ENCODE measurements at regions not wholly inside any gene's neighbourhood (a gene's known extent, or its start where the extent isn't known, plus 50 kb on each side); places are given as distances from the start of the nearest gene placed in this dataset.
"Not testable (repeated sequence)": the region's sequence is repeated elsewhere in the genome, so short reads cannot be mapped to it uniquely, and the experiment has no call there.

- H3K27ac ChIP-seq (ENCODE audit: low read length): no peak overlapping the region
- H3K4me1 ChIP-seq (ENCODE audit: control insufficient read depth, insufficient read depth, low read length): no peaks in the 10 kb centered on the region
- no peaks in the 10 kb centered on the region for H3K27me3 ChIP-seq (ENCODE audit: control insufficient read depth, insufficient read depth)
- 96% methylated on average over 4 of the region's 4 CpGs for whole genome bisulfite sequencing
- H3K4me3 ChIP-seq (ENCODE audit: low read length): no peak overlapping the region
- intact Hi-C loops (cut with DNase I): no loop called here
- ATAC-seq (no peak), DNase-seq (no peak)
- H3K9me3 ChIP-seq (ENCODE audit: control insufficient read depth, low read length): no peaks in the 10 kb centered on the region
These were observed 693.4 kb upstream of the SYT4 start for GRCh38 chr18:43970656-43971055.

- Histone ChIP-seq H3K27me3 (ENCODE audit: control insufficient read depth, insufficient read depth) (no peaks in the 10 kb centered on the region), H3K9me3 (ENCODE audit: control insufficient read depth, low read length) (no peaks in the 10 kb centered on the region), H3K4me3 (ENCODE audit: low read length) (no peak overlapping the region), H3K4me1 (ENCODE audit: control insufficient read depth, insufficient read depth, low read length) (no peaks in the 10 kb centered on the region), H3K27ac (ENCODE audit: low read length) (no peak overlapping the region)
- DNase-seq (no peak), ATAC-seq (no peak)
- intact Hi-C loops (cut with DNase I): no loop called here
- 76% methylated on average over 4 of the region's 4 CpGs for WGBS
These were observed 700.9 kb upstream of the SYT4 start for GRCh38 chr18:43978174-43978573.

- H3K9me3 ChIP-seq (ENCODE audit: control insufficient read depth, low read length): no peaks in the 10 kb centered on the region
- 85% methylated on average over 4 of the region's 4 CpGs for WGBS
- H3K27me3 ChIP-seq (ENCODE audit: control insufficient read depth, insufficient read depth): no peaks in the 10 kb centered on the region
- intact Hi-C loops (cut with DNase I): no loop called here
- no peak for ATAC-seq
- H3K4me1 ChIP-seq (ENCODE audit: control insufficient read depth, insufficient read depth, low read length): no peaks in the 10 kb centered on the region
- H3K27ac ChIP-seq (ENCODE audit: low read length): no peak overlapping the region
- DNase-seq: no peak
- H3K4me3 ChIP-seq (ENCODE audit: low read length): no peak overlapping the region
These were observed 698.1 kb upstream of the SETBP1 start for GRCh38 chr18:43982582-43982981.

GRCh38 chr18:43987061-43987460 is 693.6 kb upstream of the SETBP1 start:
- not testable (repeated sequence) for H3K27ac ChIP-seq (ENCODE audit: low read length)
- WGBS: 79% methylated on average over 4 of the region's 4 CpGs

GRCh38 chr18:43992741-43993140 is 687.9 kb upstream of the SETBP1 start:
- Histone ChIP-seq H3K4me3 (ENCODE audit: low read length) (no peak overlapping the region), H3K27ac (ENCODE audit: low read length) (no peak overlapping the region), H3K27me3 (ENCODE audit: control insufficient read depth, insufficient read depth) (no peaks in the 10 kb centered on the region), H3K4me1 (ENCODE audit: control insufficient read depth, insufficient read depth, low read length) (no peaks in the 10 kb centered on the region), H3K9me3 (ENCODE audit: control insufficient read depth, low read length) (no peaks in the 10 kb centered on the region)
- DNase-seq (no peak), ATAC-seq (no peak)
- 40% methylated on average over 1 of the region's 1 CpG for WGBS
- intact Hi-C loops (cut with DNase I): no loop called here

More at GRCh38 chr18:43987061-43987460, 693.6 kb upstream of the SETBP1 start:
- H3K4me3 ChIP-seq (ENCODE audit: low read length); H3K27me3 ChIP-seq (ENCODE audit: control insufficient read depth, insufficient read depth); ATAC-seq; DNase-seq; intact Hi-C loops (cut with DNase I); H3K4me1 ChIP-seq (ENCODE audit: control insufficient read depth, insufficient read depth, low read length); H3K9me3 ChIP-seq (ENCODE audit: control insufficient read depth, low read length): not testable (repeated sequence)

GRCh38 chr18:43994381-43994780 is 686.3 kb upstream of the SETBP1 start:
- Histone ChIP-seq H3K27ac (ENCODE audit: low read length) (no peak overlapping the region), H3K27me3 (ENCODE audit: control insufficient read depth, insufficient read depth) (no peaks in the 10 kb centered on the region), H3K9me3 (ENCODE audit: control insufficient read depth, low read length) (no peaks in the 10 kb centered on the region), H3K4me1 (ENCODE audit: control insufficient read depth, insufficient read depth, low read length) (no peaks in the 10 kb centered on the region), H3K4me3 (ENCODE audit: low read length) (no peak overlapping the region)
- ATAC-seq: no peak
- WGBS: 80% methylated on average over 4 of the region's 4 CpGs
- no peak for DNase-seq
- intact Hi-C loops (cut with DNase I): no loop called here

GRCh38 chr18:44013871-44014270 is 666.8 kb upstream of the SETBP1 start:
- no peak overlapping the region for H3K4me3 ChIP-seq (ENCODE audit: low read length)
- H3K27me3 ChIP-seq (ENCODE audit: control insufficient read depth, insufficient read depth): no peaks in the 10 kb centered on the region
- 78% methylated on average over 2 of the region's 2 CpGs for WGBS
- intact Hi-C loops (cut with DNase I): no loop called here
- H3K27ac ChIP-seq (ENCODE audit: low read length): no peak overlapping the region
- no peaks in the 10 kb centered on the region for H3K4me1 ChIP-seq (ENCODE audit: control insufficient read depth, insufficient read depth, low read length)
- no peaks in the 10 kb centered on the region for H3K9me3 ChIP-seq (ENCODE audit: control insufficient read depth, low read length)
- no peak for ATAC-seq
- DNase-seq: no peak

- ATAC-seq (no peak), DNase-seq (no peak)
- Histone ChIP-seq H3K4me3 (ENCODE audit: low read length) (no peak overlapping the region), H3K4me1 (ENCODE audit: control insufficient read depth, insufficient read depth, low read length) (no peaks in the 10 kb centered on the region), H3K9me3 (ENCODE audit: control insufficient read depth, low read length) (no peaks in the 10 kb centered on the region), H3K27ac (ENCODE audit: low read length) (no peak overlapping the region), H3K27me3 (ENCODE audit: control insufficient read depth, insufficient read depth) (no peaks in the 10 kb centered on the region)
- 55% methylated on average over 1 of the region's 1 CpG for WGBS
- intact Hi-C loops (cut with DNase I): no loop called here
These were observed 655.3 kb upstream of the SETBP1 start for GRCh38 chr18:44025421-44025820.

- WGBS: 78% methylated on average over 1 of the region's 1 CpG
- no peaks in the 10 kb centered on the region for H3K9me3 ChIP-seq (ENCODE audit: control insufficient read depth, low read length)
- H3K27ac ChIP-seq (ENCODE audit: low read length): no peak overlapping the region
- intact Hi-C loops (cut with DNase I): no loop called here
- H3K27me3 ChIP-seq (ENCODE audit: control insufficient read depth, insufficient read depth): no peaks in the 10 kb centered on the region
- H3K4me3 ChIP-seq (ENCODE audit: low read length): no peak overlapping the region
- no peak for ATAC-seq
- H3K4me1 ChIP-seq (ENCODE audit: control insufficient read depth, insufficient read depth, low read length): no peaks in the 10 kb centered on the region
- no peak for DNase-seq
These were observed 652.6 kb upstream of the SETBP1 start for GRCh38 chr18:44028109-44028508.

GRCh38 chr18:44031063-44031462 is 649.6 kb upstream of the SETBP1 start:
- ATAC-seq (no peak), DNase-seq (no peak)
- WGBS: 92% methylated on average over 2 of the region's 2 CpGs
- Histone ChIP-seq H3K4me3 (ENCODE audit: low read length) (no peak overlapping the region), H3K27ac (ENCODE audit: low read length) (no peak overlapping the region), H3K9me3 (ENCODE audit: control insufficient read depth, low read length) (no peaks in the 10 kb centered on the region), H3K4me1 (ENCODE audit: control insufficient read depth, insufficient read depth, low read length) (no peaks in the 10 kb centered on the region), H3K27me3 (ENCODE audit: control insufficient read depth, insufficient read depth) (no peaks in the 10 kb centered on the region)
- intact Hi-C loops (cut with DNase I): no loop called here

- WGBS: 77% methylated on average over 6 of the region's 6 CpGs
- Histone ChIP-seq H3K27ac (ENCODE audit: low read length) (no peak overlapping the region), H3K4me1 (ENCODE audit: control insufficient read depth, insufficient read depth, low read length) (no peaks in the 10 kb centered on the region), H3K27me3 (ENCODE audit: control insufficient read depth, insufficient read depth) (no peaks in the 10 kb centered on the region), H3K9me3 (ENCODE audit: control insufficient read depth, low read length) (no peaks in the 10 kb centered on the region), H3K4me3 (ENCODE audit: low read length) (no peak overlapping the region)
- intact Hi-C loops (cut with DNase I): no loop called here
- DNase-seq (no peak), ATAC-seq (no peak)
These were observed 647.5 kb upstream of the SETBP1 start for GRCh38 chr18:44033144-44033701.

- H3K9me3 ChIP-seq (ENCODE audit: control insufficient read depth, low read length): no peaks in the 10 kb centered on the region
- H3K4me1 ChIP-seq (ENCODE audit: control insufficient read depth, insufficient read depth, low read length): no peaks in the 10 kb centered on the region
- 46% methylated on average over 2 of the region's 2 CpGs for WGBS
- H3K27me3 ChIP-seq (ENCODE audit: control insufficient read depth, insufficient read depth): no peaks in the 10 kb centered on the region
- H3K4me3 ChIP-seq (ENCODE audit: low read length): no peak overlapping the region
- intact Hi-C loops (cut with DNase I): no loop called here
- DNase-seq: no peak
- no peak overlapping the region for H3K27ac ChIP-seq (ENCODE audit: low read length)
- no peak for ATAC-seq
These were observed 645.1 kb upstream of the SETBP1 start for GRCh38 chr18:44035554-44035953.

All from right cardiac atrium (tissue), 5 donors.